GM12878 (cell line): ENCODE measurements at regions not wholly inside any gene's neighbourhood (a gene's known extent, or its start where the extent isn't known, plus 50 kb on each side); places are given as distances from the start of the nearest gene placed in this dataset.

Experiments used
- ATAC-seq: fragments of 200-7000 bp; cut with Tn5 transposase; 3 replicates; pipeline ENCODE4 v1.9.1; 2020; ENCODE audit warnings: mild to moderate bottlenecking, moderate library complexity
- BruUV-seq: library from RNA; stranded (reverse); fragments of 400-500 nt; replicated peaks from 2 replicates; lab custom pipeline; 2021; lab: Mats Ljungman, UMichigan
- CTCF ChIA-PET: fragments of 300-600 bp; sonication (Branson Sonifier 250); formaldehyde crosslinking; extraction: SDS; loops from one replicate; lab custom pipeline; 2021; ENCODE audit warnings: inconsistent platforms; lab: Yijun Ruan, JAX
- POLR2A ChIA-PET: fragments of 350-600 bp; formaldehyde crosslinking; extraction: SDS; loops from one replicate; lab custom pipeline; 2021; ENCODE audit warnings: inconsistent platforms; lab: Charles Lee
- RAD21 ChIA-PET: fragments of 300-600 bp; sonication (Branson Sonifier 250); formaldehyde crosslinking; loops from one replicate; lab custom pipeline; 2023; ENCODE audit warnings: antibody characterized with exemption; ENCODE audit not compliant: unreplicated experiment; lab: Charles Lee
- SMC1A ChIA-PET: fragments of 300-600 bp; sonication (Branson Sonifier 250); formaldehyde crosslinking; loops from one replicate; lab custom pipeline; 2023; ENCODE audit not compliant: unreplicated experiment, uncharacterized antibody; lab: Charles Lee
- DNase-seq: peaks from one replicate; pipeline ENCODE4 v3.0.0-alpha.2; 2011; ENCODE audit warnings: low read depth, low spot score
- FAIRE-seq: peaks from 3 replicates; lab custom pipeline; 2011; peaks lifted over from hg19 to GRCh38; lab: Jason Lieb, UNC
- H2AFZ ChIP-seq: 2 replicates; pipeline ENCODE4 v1.6.0; 2011; ENCODE audit warnings: low read depth, low read length, control low read depth; ENCODE audit not compliant: control insufficient read depth
- H3K27ac ChIP-seq: 2 replicates; pipeline ENCODE4 v1.5.1; 2011; ENCODE audit warnings: control low read depth; ENCODE audit not compliant: control insufficient read depth, insufficient read depth
- H3K27me3 ChIP-seq, 2 experiments: replicated peaks in 1 of 2; 2 replicates each; pipeline versions ENCODE4 v1.6.0 to v1.6.1; 2011; ENCODE audit warnings: low read length in 1 of 2; ENCODE audit not compliant: control insufficient read depth in 2 of 2, insufficient read depth in 2 of 2
- H3K36me3 ChIP-seq, 2 experiments: 2 replicates each; pipeline ENCODE4 v1.5.1; 2011; ENCODE audit warnings: low read length in 1 of 2; ENCODE audit not compliant: control insufficient read depth in 2 of 2, insufficient read depth in 2 of 2
- H3K4me1 ChIP-seq: 2 replicates; pipeline ENCODE4 v1.6.1; 2011; ENCODE audit warnings: mild to moderate bottlenecking, low read length, moderate library complexity, mixed read lengths; ENCODE audit not compliant: control insufficient read depth, insufficient read depth
- H3K4me2 ChIP-seq: 2 replicates; pipeline ENCODE4 v1.6.0; 2011; ENCODE audit warnings: control low read depth; ENCODE audit not compliant: control insufficient read depth, insufficient read depth
- H3K4me3 ChIP-seq: fragments of 200-600 bp; sonication (generic); 2 replicates; pipeline ENCODE4 v1.5.1; 2016
- H3K79me2 ChIP-seq: 2 replicates; pipeline ENCODE4 v1.6.0; 2011; ENCODE audit warnings: low read length; ENCODE audit not compliant: control insufficient read depth, insufficient read depth
- H3K9ac ChIP-seq: 2 replicates; pipeline ENCODE4 v1.8.0; 2011; ENCODE audit warnings: low read length, control low read depth, mixed read lengths; ENCODE audit not compliant: control insufficient read depth, insufficient read depth
- H3K9me3 ChIP-seq: replicated peaks from 3 replicates; pipeline ENCODE4 v1.5.1; 2011; ENCODE audit warnings: mild to moderate bottlenecking, low read length; ENCODE audit not compliant: control insufficient read depth, insufficient read depth
- H4K20me1 ChIP-seq: 2 replicates; pipeline ENCODE4 v1.6.0; 2011; ENCODE audit not compliant: control insufficient read depth, insufficient read depth
- CBX5 ChIP-seq: sonication (generic); IDR thresholded peaks from 2 replicates; pipeline ENCODE4 v1.6.1; 2016; ENCODE audit warnings: low read depth, moderate library complexity, mild to moderate bottlenecking, inconsistent platforms
- CREM ChIP-seq: IDR thresholded peaks from 2 replicates; pipeline ENCODE4 v1.6.1; 2014; ENCODE audit warnings: antibody characterized with exemption, low read depth
- JUNB ChIP-seq: IDR thresholded peaks from 2 replicates; pipeline ENCODE4 v1.6.1; 2016; ENCODE audit warnings: antibody characterized with exemption, mild to moderate bottlenecking
- SIN3A ChIP-seq: IDR thresholded peaks from 2 replicates; pipeline ENCODE4 v1.6.1; 2012; ENCODE audit warnings: low read depth, low read length, improper control_type of control experiment
- YY1 ChIP-seq: IDR thresholded peaks from 2 replicates; pipeline ENCODE4 v1.6.1; 2011; ENCODE audit warnings: low read depth, mild to moderate bottlenecking, low read length
- ZNF622 ChIP-seq: fragments of 450-650 bp; IDR thresholded peaks from 2 replicates; pipeline ENCODE4 v1.6.1; 2017; ENCODE audit warnings: mild to moderate bottlenecking, inconsistent platforms
- WGBS: methylation state at CpG from one replicate; pipeline ENCODE4 v1.1.6; 2016; ENCODE audit warnings: low lambda C conversion rate; ENCODE audit not compliant: insufficient replicate concordance, insufficient coverage; ENCODE audit errors: missing lambda C conversion rate; 5-methylcytosine and 5-hydroxymethylcytosine counted together
- in situ Hi-C: fragments of 300-500 bp; cut with MboI; formaldehyde crosslinking; loops from 9 replicates; pipeline ENCODE4 v1.14.3; 2018; ENCODE audit warnings: mixed read lengths
- intact Hi-C: fragments of 100-400 bp; cut with micrococcal nuclease; formaldehyde crosslinking; loops from one replicate; pipeline ENCODE4 v1.14.2; 2022; ENCODE audit not compliant: unreplicated experiment
- TF ChIP-seq, protein P1 (sequence below): IDR thresholded peaks from 2 replicates; pipeline ENCODE4 v1.6.1; 2012; ENCODE audit warnings: mild to moderate bottlenecking, low read depth, low read length
- TF ChIP-seq, protein P2 (sequence below): fragments of 150-350 bp; IDR thresholded peaks from 2 replicates; pipeline ENCODE4 v1.6.1; 2016; ENCODE audit warnings: low read depth, low read length

DNA sequence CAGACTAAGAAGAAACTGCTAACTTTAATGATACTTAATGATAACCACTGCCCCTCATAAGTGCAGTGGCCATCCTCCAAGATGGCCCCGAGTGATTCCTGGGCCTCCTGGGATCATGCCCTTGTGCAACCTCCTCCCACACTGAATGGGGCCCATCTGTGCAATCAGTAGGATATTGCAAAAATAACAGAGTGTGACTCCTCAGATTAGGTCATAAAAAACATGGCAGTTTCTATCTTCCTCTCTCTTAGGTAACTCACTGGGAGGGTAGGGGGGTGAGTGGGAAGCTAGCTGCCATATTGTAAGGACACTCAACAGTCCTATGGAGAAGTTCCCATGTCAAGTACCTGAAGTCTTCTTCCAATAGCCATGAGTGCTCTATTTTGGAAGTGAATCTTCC lies 173.0 kb downstream of the SHQ1 start:
- H3K27me3 ChIP-seq: no peaks in the 10 kb centered on the region
- no TSS peak for BruUV-seq
- RAD21 ChIA-PET: no interaction called here
- H3K4me1 ChIP-seq: peaks cover 14% of the 10 kb centered on the region
- ATAC-seq: no peak
- CTCF ChIA-PET: interaction anchor here (1.4 to 2.7 kb wide), 2 partner anchors 8 to 10 kb away, joined by 4 to 13 read pairs; no protein-coding TSS in a partner anchor
- 92% methylated on average over 1 of the region's 1 CpG for WGBS
- intact Hi-C loops (loop anchor here (10.0 kb wide), 1 partner anchor 800 kb away; no protein-coding TSS in a partner anchor), in situ Hi-C loops (no loop called here)
- no peak overlapping the region for H3K4me2 ChIP-seq
- H3K36me3 ChIP-seq: no peaks in the 10 kb centered on the region
- H2AFZ ChIP-seq: no peak overlapping the region
- FAIRE-seq: no peak
- no peak overlapping the region for H3K9ac ChIP-seq
- H3K4me3 ChIP-seq: no peak overlapping the region
- no peak overlapping the region for H3K27ac ChIP-seq
- no peaks in the 10 kb centered on the region for H3K79me2 ChIP-seq
- TF ChIP-seq YY1 (0 out of 2 replicates have a peak, but pooled peaks have one; percentile 15), CBX5 (no peak)
- no peak for DNase-seq
- no peaks in the 10 kb centered on the region for H3K9me3 ChIP-seq
- SMC1A ChIA-PET: interaction anchor here (1.2 kb wide), 1 partner anchor 146 kb away, joined by 3 read pairs; no protein-coding TSS in a partner anchor
- H4K20me1 ChIP-seq: no peaks in the 10 kb centered on the region
- POLR2A ChIA-PET: no interaction called here

GRCh38 chr3:72673011-72673771 lies 175.1 kb downstream of the SHQ1 start:
- DNase-seq (no peak), ATAC-seq (peak; percentile 55), FAIRE-seq (no peak)
- Histone ChIP-seq H3K4me3 (no peak overlapping the region), H3K36me3 (no peaks in the 10 kb centered on the region), H3K27me3 (no peaks in the 10 kb centered on the region), H3K9me3 (no peaks in the 10 kb centered on the region), H3K4me2 (no peak overlapping the region), H3K27ac (no peak overlapping the region), H4K20me1 (no peaks in the 10 kb centered on the region), H3K4me1 (no peaks in the 10 kb centered on the region), H2AFZ (no peak overlapping the region), H3K79me2 (no peaks in the 10 kb centered on the region), H3K9ac (no peak overlapping the region)
- BruUV-seq: no TSS peak
- in situ Hi-C loops: no loop called here
- ChIA-PET POLR2A (no interaction called here), SMC1A (no interaction called here), CTCF (no interaction called here), RAD21 (no interaction called here)
- intact Hi-C loops: loop anchor here (10.0 kb wide), 1 partner anchor 798 kb away; no protein-coding TSS in a partner anchor
- WGBS: 49% methylated on average over 7 of the region's 7 CpGs
- TF ChIP-seq JUNB (no peak), SIN3A (no peak), CREM (no peak), ZNF622 (no peak)
- TF ChIP-seq, protein P1, sequence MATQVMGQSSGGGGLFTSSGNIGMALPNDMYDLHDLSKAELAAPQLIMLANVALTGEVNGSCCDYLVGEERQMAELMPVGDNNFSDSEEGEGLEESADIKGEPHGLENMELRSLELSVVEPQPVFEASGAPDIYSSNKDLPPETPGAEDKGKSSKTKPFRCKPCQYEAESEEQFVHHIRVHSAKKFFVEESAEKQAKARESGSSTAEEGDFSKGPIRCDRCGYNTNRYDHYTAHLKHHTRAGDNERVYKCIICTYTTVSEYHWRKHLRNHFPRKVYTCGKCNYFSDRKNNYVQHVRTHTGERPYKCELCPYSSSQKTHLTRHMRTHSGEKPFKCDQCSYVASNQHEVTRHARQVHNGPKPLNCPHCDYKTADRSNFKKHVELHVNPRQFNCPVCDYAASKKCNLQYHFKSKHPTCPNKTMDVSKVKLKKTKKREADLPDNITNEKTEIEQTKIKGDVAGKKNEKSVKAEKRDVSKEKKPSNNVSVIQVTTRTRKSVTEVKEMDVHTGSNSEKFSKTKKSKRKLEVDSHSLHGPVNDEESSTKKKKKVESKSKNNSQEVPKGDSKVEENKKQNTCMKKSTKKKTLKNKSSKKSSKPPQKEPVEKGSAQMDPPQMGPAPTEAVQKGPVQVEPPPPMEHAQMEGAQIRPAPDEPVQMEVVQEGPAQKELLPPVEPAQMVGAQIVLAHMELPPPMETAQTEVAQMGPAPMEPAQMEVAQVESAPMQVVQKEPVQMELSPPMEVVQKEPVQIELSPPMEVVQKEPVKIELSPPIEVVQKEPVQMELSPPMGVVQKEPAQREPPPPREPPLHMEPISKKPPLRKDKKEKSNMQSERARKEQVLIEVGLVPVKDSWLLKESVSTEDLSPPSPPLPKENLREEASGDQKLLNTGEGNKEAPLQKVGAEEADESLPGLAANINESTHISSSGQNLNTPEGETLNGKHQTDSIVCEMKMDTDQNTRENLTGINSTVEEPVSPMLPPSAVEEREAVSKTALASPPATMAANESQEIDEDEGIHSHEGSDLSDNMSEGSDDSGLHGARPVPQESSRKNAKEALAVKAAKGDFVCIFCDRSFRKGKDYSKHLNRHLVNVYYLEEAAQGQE: no peak
- TF ChIP-seq, protein P2, sequence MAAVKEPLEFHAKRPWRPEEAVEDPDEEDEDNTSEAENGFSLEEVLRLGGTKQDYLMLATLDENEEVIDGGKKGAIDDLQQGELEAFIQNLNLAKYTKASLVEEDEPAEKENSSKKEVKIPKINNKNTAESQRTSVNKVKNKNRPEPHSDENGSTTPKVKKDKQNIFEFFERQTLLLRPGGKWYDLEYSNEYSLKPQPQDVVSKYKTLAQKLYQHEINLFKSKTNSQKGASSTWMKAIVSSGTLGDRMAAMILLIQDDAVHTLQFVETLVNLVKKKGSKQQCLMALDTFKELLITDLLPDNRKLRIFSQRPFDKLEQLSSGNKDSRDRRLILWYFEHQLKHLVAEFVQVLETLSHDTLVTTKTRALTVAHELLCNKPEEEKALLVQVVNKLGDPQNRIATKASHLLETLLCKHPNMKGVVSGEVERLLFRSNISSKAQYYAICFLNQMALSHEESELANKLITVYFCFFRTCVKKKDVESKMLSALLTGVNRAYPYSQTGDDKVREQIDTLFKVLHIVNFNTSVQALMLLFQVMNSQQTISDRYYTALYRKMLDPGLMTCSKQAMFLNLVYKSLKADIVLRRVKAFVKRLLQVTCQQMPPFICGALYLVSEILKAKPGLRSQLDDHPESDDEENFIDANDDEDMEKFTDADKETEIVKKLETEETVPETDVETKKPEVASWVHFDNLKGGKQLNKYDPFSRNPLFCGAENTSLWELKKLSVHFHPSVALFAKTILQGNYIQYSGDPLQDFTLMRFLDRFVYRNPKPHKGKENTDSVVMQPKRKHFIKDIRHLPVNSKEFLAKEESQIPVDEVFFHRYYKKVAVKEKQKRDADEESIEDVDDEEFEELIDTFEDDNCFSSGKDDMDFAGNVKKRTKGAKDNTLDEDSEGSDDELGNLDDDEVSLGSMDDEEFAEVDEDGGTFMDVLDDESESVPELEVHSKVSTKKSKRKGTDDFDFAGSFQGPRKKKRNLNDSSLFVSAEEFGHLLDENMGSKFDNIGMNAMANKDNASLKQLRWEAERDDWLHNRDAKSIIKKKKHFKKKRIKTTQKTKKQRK: no peak
